MM.1S (cell line): ENCODE measurements at regions not wholly inside any gene's neighbourhood (a gene's known extent, or its start where the extent isn't known, plus 50 kb on each side); places are given as distances from the start of the nearest gene placed in this dataset.

Experiments
- EZH2phosphoT487 ChIP-seq: fragments of 300-600 bp; sonication (generic); IDR thresholded peaks from 2 replicates; pipeline ENCODE4 v1.6.1; 2018; ENCODE audit warnings: antibody characterized with exemption, low read length
- TF ChIP-seq, protein P1 (sequence below): fragments of 300-600 bp; sonication (generic); IDR thresholded peaks from 2 replicates; pipeline ENCODE4 v1.5.1; 2016; ENCODE audit warnings: antibody characterized with exemption, low read length, mixed read lengths

DNA sequence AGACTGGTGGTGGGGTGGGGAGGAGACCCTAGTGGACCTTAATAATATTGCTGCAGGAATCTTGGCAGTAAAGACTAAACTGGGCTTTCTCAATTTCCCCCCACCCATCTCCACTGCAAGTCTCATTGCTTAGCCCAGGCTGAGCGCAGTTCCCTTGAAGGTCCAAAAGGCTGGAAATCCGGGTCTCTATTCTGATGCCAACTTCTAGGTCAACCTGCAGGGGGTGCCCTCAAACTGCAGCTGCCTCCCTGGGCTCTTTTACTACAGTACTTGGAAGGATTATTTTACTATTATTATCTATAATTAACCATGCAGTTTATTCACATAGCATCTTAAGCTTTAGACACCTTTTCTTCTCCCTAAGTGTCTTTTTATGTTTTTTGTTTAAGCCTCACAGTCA is 85.4 kb upstream of the WARS2 start:
- TF ChIP-seq, protein P1, sequence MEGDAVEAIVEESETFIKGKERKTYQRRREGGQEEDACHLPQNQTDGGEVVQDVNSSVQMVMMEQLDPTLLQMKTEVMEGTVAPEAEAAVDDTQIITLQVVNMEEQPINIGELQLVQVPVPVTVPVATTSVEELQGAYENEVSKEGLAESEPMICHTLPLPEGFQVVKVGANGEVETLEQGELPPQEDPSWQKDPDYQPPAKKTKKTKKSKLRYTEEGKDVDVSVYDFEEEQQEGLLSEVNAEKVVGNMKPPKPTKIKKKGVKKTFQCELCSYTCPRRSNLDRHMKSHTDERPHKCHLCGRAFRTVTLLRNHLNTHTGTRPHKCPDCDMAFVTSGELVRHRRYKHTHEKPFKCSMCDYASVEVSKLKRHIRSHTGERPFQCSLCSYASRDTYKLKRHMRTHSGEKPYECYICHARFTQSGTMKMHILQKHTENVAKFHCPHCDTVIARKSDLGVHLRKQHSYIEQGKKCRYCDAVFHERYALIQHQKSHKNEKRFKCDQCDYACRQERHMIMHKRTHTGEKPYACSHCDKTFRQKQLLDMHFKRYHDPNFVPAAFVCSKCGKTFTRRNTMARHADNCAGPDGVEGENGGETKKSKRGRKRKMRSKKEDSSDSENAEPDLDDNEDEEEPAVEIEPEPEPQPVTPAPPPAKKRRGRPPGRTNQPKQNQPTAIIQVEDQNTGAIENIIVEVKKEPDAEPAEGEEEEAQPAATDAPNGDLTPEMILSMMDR: no peak
- TF ChIP-seq EZH2phosphoT487: no peak
